HG03457 (cell line): ENCODE measurements at regions not wholly inside any gene's neighbourhood (a gene's known extent, or its start where the extent isn't known, plus 50 kb on each side); places are given as distances from the start of the nearest gene placed in this dataset.
A peak's percentile ranks its signal among the peaks of the same experiment; 100 is the strongest.
"Not testable (repeated sequence)": the region's sequence is repeated elsewhere in the genome, so short reads cannot be mapped to it uniquely, and the experiment has no call there.

ENCODE experiments used
- ATAC-seq: cut with Tn5 transposase; IDR thresholded peaks from one replicate; pipeline ENCODE4 v1.9.1; 2021; ENCODE audit warnings: moderate number of reproducible peaks; ENCODE audit not compliant: unreplicated experiment

GRCh38 chr6:130494729-130495128 is 128.9 kb downstream of the TMEM200A start:
- ATAC-seq = no peak

DNA sequence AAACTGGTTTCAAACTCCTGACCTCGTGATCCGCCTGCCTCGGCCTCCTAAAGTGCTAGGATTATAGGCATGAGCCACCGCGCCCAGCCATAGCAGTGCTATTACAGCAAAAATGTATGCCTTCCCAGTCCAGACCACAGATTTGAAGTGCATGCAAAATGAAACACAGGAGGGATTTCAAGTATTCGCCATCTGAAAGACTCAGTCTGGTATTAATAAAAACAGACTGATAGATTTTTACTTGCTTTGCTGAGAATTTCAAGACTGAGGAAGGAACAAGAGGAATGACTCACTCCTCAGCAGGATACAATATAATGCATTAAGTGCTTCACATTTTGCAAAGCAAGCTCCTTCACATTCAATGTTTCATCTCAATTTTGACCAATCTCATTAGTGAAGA is 134.9 kb downstream of the TMEM200A start:
- ATAC-seq = no peak

DNA sequence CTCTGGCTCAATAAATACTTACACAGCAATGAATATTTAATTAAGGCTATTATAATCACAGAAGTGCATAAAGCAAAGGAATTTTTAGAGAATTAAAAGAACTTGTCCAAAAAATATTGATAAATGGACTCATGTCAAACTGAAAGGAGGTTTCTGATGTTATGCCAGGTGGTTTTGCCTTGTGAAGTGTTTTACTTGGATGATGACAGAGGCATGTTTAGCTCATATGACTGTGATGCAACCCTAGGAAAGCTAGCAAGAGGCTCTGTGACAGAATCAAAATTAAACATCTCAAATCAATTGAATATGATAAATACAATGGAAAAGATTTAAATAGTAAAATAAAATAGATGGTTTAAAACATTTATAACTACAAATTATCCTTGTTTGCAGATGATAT is 137.3 kb downstream of the TMEM200A start:
- no peak for ATAC-seq

DNA sequence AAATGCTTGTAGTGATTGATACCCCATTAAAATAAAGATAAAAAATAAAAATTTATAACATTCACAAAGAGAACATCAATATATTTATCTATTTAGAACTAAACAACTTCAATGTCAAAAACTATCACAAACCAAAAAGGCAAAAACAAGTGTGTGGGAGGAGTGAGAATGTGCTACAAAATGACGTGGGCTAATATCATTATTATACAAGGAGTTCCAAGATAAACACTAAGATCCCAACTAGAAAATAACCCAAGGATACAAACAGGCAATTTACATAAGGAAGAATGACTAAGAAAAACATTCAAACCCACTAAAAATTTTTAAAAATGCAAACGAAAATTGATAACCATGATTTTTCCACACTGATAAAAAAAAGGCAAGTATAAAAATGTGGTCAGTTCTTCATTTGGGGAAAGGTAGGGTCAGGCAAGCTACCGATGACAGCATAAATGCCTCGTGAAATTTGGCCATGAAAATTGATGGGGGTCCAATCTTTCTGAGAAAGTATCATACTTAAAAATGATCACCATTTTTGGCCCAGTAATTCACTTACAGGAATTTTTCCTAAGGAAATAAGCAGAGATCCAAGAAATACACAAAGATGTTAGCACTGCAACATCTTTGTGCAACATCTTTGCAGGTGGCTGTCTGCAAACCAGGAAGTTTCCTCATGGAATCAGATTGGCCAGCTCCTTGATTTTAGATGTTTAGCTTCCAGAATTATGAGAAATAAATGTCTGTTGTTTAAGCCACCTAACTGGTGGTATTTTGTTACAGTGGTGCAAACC is 140.2 kb downstream of the TMEM200A start:
- no peak for ATAC-seq

DNA sequence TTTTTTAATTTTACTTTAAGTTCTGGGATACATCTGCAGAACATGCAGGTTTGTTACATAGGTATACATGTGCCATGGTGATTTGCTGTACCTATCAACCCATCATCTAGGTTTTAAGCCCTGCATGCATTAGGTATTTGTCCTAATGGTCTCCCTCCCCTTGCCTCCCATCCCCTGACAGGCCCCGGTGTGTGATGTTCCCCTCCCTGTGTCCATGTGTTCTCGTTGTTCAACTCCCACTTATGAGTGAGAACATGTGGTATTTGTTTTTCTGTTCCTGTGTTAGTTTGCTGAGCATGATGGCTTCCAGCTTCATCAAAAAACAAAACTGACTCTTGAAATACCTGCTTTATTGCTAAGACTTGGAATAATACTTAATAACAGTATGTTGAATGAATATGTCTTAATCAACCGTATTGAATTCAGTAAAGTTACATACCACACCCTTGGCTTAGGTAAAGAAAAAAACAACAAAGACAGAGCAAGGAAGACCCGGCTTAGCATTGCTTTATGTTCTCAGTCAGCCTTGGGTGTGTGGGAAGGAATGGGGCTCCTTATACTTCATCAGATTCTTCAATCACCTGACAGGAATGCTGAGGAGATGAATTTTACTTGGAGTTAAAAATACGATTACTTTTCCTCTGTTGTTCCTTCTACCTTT is 141.3 kb downstream of the TMEM200A start:
- not testable (repeated sequence) for ATAC-seq

DNA sequence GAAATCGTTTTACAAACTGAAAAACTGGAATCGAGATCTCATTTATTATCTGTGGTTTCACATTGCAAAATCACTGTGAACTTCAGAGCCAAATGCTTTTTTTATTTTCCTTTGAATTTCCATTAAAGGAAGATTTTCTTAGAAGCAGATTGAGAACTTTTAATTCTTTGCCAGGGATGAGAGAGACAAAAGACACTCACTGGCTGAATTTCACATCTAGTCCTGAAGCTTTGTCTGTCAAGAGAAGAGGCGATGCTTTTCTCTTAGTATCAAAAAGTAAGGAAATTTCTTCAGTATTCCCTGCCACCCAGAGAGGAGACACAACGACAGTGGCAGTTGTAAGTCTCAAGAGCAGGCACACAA is 141.8 kb downstream of the TMEM200A start:
- ATAC-seq = no peak

DNA sequence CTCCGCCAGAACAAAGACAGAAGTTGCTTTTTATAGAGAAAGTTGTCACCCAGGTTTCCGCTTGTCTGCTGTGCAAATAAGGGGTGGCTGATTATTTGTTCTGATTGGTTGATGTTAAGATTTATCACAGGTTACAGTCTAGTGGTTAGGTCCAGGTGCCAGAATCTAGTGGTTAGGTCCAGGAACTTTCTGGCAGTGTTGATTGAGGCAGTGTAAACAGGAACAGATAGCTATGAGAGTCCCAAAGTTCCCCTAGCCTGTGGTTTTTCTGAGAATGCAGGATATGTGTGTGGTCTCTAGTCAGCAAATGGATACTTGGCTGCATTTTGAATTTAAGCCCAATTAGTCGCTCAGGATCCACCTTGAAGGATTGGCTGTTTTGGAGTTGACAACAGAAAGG is 148.0 kb downstream of the TMEM200A start:
- ATAC-seq = peak; percentile 63

- no peak for ATAC-seq
These were observed 148.9 kb downstream of the TMEM200A start for GRCh38 chr6:130514712-130515111.

DNA sequence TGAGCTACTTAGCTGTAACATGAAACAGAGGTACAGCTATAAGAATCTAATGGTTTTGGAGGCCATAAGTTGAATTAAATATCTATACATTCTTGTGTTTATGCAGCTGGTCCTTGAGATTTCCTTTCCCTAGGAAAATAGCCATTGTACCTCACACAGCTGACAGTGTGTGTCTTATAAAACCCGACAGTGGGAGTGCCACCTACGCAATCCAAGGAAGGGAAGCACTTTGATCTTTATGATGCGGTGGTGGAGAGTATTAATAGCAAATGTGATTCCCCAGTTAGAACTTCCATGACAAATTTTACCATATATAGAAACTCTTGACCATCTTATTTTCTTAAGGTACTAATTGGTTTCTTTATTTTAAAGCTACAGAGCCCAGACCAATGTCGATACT is 149.5 kb downstream of the TMEM200A start:
- ATAC-seq = no peak

GRCh38 chr6:130516604-130517003 is 150.8 kb downstream of the TMEM200A start:
- no peak for ATAC-seq

DNA sequence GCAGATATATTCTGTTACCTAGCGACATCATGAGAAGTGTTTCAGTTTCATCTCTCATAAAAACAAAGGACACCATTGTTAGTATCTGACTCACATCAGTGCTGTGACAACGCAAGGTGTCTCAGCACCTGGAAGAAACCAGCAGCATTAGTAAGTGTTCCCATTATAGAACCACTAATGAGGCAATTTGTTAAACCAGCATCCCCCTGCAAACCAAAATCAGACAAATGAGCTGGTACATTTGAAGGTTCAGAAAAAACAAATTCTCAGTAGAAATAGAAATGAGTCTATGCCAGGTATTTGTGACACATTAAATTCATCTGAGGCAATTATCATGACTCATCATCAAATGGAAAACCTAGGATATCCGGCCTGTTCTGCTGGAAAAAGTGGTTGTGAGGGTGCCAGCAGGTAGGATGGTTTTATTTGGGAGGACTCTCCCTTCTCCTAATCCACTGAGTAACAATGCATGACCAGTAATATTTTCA is 151.7 kb downstream of the TMEM200A start:
- ATAC-seq = peak; percentile 63

GRCh38 chr6:130518588-130518987 is 152.8 kb downstream of the TMEM200A start:
- ATAC-seq = no peak

GRCh38 chr6:130520221-130520620 is 154.4 kb downstream of the TMEM200A start:
- ATAC-seq = no peak

GRCh38 chr6:130520801-130521200 is 155.0 kb downstream of the TMEM200A start:
- no peak for ATAC-seq

DNA sequence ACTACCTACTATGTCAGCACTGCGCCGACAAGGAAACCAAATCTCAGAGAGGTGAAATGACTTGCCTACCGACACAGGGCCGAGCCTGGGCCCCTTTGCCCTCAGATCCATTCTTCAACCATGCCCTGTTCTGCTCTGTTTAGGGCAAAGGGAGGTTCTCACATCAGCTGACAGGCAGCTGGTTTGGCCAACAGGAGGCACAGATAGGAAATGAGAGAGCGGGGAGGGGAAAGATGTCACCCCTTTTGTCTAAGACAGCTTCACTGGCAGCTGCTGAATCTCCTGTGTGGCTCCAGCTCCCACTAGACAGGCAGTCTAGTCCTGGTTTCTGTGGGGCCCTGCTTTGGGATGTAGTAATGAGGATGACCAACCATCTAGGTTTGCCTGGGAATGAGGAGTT is 158.7 kb downstream of the TMEM200A start:
- no peak for ATAC-seq

DNA sequence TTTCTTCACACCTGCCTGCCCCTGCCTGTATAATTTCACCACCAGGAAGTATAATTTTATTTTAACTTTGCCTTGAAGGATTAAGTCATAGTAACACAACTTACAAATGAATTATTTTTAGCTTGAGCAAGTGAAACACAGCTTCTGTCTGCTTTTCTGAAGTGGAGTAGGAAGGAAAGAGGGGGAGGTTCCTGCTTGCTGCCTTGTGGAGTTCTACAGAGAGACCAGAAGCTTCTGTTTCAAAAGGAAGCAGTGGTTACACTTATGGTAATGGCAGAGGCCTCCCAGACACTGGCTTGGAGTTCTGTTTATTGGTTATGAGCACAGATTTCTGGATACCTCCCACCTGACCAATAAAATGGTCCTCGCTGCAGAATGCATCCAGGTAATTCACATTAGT is 159.6 kb downstream of the TMEM200A start:
- no peak for ATAC-seq

GRCh38 chr6:130526466-130526865 is 160.6 kb downstream of the TMEM200A start:
- ATAC-seq = no peak

- ATAC-seq = no peak
These were observed 161.4 kb downstream of the TMEM200A start for GRCh38 chr6:130527173-130527572.

- no peak for ATAC-seq
These were observed 163.8 kb downstream of the TMEM200A start for GRCh38 chr6:130529569-130530149.

DNA sequence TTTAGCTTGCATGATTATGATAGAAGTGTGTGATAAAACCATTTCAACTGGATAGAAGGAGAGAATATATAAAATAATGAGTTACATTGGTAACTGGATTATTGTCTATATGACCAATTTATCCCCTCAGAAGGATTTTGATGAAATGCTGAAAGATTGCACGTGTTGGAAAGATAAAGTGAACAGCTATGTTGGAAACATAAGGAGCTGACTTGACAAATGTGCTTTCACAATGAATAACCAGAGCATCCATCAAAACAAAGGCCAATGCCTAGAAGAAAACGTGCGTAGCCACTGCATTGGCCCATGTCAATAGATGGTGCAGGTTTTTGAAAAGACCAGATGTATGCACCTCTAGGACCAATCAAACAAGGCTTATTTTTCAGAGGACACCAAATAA is 168.8 kb downstream of the TMEM200A start:
- no peak for ATAC-seq

GRCh38 chr6:130535242-130535641 is 169.4 kb downstream of the TMEM200A start:
- ATAC-seq = no peak

- ATAC-seq = no peak
These were observed 171.6 kb downstream of the TMEM200A start for GRCh38 chr6:130537447-130537846.
